Adrenal gland (tissue), 5 donors: ENCODE measurements at regions not wholly inside any gene's neighbourhood (a gene's known extent, or its start where the extent isn't known, plus 50 kb on each side); places are given as distances from the start of the nearest gene placed in this dataset.

Experiments used
- POLR2A ChIP-seq, 2 donors: fragments of 450-650 bp; IDR thresholded peaks; one replicate each; pipeline ENCODE4 v1.6.1; 2017; ENCODE audit warnings: antibody characterized with exemption in 2 of 2, mild to moderate bottlenecking in 2 of 2, moderate library complexity in 1 of 2
- TF ChIP-seq, protein P1 (sequence below), 6 experiments: fragments of 450-650 bp in 4 of 6; fragments of 200-600 bp in 2 of 6; sonication (generic) in 1 of 6; IDR thresholded peaks; 1 replicate in 5 of 6; 2 replicates in 1 of 6; pipeline versions ENCODE4 v1.5.1 to v1.8.0; 2016 to 2021; ENCODE audit warnings: antibody characterized with exemption in 6 of 6, mild to moderate bottlenecking in 2 of 6, moderate library complexity in 1 of 6
- donor health status: DM: no; HTN: no; CAD: no.

- no peak for TF ChIP-seq POLR2A (IDR thresholded peaks at IDR 0.05)
- TF ChIP-seq, protein P1, sequence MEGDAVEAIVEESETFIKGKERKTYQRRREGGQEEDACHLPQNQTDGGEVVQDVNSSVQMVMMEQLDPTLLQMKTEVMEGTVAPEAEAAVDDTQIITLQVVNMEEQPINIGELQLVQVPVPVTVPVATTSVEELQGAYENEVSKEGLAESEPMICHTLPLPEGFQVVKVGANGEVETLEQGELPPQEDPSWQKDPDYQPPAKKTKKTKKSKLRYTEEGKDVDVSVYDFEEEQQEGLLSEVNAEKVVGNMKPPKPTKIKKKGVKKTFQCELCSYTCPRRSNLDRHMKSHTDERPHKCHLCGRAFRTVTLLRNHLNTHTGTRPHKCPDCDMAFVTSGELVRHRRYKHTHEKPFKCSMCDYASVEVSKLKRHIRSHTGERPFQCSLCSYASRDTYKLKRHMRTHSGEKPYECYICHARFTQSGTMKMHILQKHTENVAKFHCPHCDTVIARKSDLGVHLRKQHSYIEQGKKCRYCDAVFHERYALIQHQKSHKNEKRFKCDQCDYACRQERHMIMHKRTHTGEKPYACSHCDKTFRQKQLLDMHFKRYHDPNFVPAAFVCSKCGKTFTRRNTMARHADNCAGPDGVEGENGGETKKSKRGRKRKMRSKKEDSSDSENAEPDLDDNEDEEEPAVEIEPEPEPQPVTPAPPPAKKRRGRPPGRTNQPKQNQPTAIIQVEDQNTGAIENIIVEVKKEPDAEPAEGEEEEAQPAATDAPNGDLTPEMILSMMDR (IDR thresholded peaks at IDR 0.05): no peak
Measured at GRCh38 chr4:97367878-97368277, 775.4 kb downstream of the STPG2 start.
